ENCODE measurements at regions not wholly inside any gene's neighbourhood (a gene's known extent, or its start where the extent isn't known, plus 50 kb on each side); places are given as distances from the start of the nearest gene placed in this dataset.

DNA sequence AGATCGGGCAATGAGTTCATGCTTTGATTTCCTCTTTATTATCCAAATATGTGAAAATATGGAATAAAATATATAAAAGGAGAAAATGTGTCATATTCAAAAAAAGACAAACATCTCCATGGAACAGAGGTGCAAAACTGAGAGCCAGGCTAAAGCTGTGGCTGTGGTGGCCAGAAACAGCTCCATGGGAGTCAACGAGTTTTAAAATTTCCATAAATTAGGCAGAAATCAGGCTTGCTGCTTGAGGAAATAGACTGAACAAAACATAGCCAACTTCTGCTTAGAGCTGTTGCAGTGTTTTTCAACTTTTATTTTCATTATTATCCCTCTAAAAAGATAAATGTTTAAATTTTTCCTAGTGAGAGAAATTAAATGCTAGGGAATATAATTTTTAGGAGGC is 110.8 kb upstream of the SLC30A5 start:
- TF ChIP-seq, protein P1, sequence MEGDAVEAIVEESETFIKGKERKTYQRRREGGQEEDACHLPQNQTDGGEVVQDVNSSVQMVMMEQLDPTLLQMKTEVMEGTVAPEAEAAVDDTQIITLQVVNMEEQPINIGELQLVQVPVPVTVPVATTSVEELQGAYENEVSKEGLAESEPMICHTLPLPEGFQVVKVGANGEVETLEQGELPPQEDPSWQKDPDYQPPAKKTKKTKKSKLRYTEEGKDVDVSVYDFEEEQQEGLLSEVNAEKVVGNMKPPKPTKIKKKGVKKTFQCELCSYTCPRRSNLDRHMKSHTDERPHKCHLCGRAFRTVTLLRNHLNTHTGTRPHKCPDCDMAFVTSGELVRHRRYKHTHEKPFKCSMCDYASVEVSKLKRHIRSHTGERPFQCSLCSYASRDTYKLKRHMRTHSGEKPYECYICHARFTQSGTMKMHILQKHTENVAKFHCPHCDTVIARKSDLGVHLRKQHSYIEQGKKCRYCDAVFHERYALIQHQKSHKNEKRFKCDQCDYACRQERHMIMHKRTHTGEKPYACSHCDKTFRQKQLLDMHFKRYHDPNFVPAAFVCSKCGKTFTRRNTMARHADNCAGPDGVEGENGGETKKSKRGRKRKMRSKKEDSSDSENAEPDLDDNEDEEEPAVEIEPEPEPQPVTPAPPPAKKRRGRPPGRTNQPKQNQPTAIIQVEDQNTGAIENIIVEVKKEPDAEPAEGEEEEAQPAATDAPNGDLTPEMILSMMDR (IDR thresholded peaks at IDR 0.05 in 8 of 11, conservative IDR thresholded peaks at IDR 0.05 in 3 of 11): no peak
- no peak for TF ChIP-seq POLR2A (IDR thresholded peaks at IDR 0.05)
